LNCAP (cell line): ENCODE measurements at regions not wholly inside any gene's neighbourhood (a gene's known extent, or its start where the extent isn't known, plus 50 kb on each side); places are given as distances from the start of the nearest gene placed in this dataset.

Experiments used
- CTCF ChIP-seq: fragments of 450-650 bp; IDR thresholded peaks from 2 replicates; pipeline ENCODE4 v1.5.1; 2017; ENCODE audit warnings: mild to moderate bottlenecking

- TF ChIP-seq CTCF: no peak
Measured at GRCh38 chr12:115571027-115571426, 706.5 kb downstream of the MED13L start.

GRCh38 chr12:115570069-115570777 lies 707.3 kb downstream of the MED13L start:
- no peak for TF ChIP-seq CTCF

- TF ChIP-seq CTCF: no peak
Measured at GRCh38 chr12:115569345-115570068, 708.0 kb downstream of the MED13L start.

GRCh38 chr12:115558281-115558680 lies 719.2 kb downstream of the MED13L start:
- TF ChIP-seq CTCF: no peak

- no peak for TF ChIP-seq CTCF
Measured at GRCh38 chr12:115553622-115554021, 723.9 kb downstream of the MED13L start.

GRCh38 chr12:115543269-115543668 lies 734.2 kb downstream of the MED13L start:
- no peak for TF ChIP-seq CTCF

GRCh38 chr12:115542656-115543055 lies 734.8 kb downstream of the MED13L start:
- no peak for TF ChIP-seq CTCF
